ENCODE measurements at regions not wholly inside any gene's neighbourhood (a gene's known extent, or its start where the extent isn't known, plus 50 kb on each side); places are given as distances from the start of the nearest gene placed in this dataset.

- TF ChIP-seq ZFX (IDR thresholded peaks at IDR 0.05) (no peak), CTCF (conservative IDR thresholded peaks at IDR 0.05) (no peak)
- no peak overlapping the region for H3K27ac ChIP-seq
Measured at GRCh38 chr6:56802584-56802983, 152.3 kb upstream of the BEND6 start.

GRCh38 chr6:56799989-56800388 is 154.9 kb upstream of the BEND6 start:
- H3K27ac ChIP-seq: no peak overlapping the region
- no peak for TF ChIP-seq CTCF (conservative IDR thresholded peaks at IDR 0.05)
- TF ChIP-seq ZFX (IDR thresholded peaks at IDR 0.05): no peak

- TF ChIP-seq ZFX (IDR thresholded peaks at IDR 0.05): no peak
- TF ChIP-seq CTCF (conservative IDR thresholded peaks at IDR 0.05): no peak
- no peak overlapping the region for H3K27ac ChIP-seq
Measured at GRCh38 chr6:56798163-56798562, 155.5 kb upstream of the DST start.

GRCh38 chr6:56796196-56796532 is 153.5 kb upstream of the DST start:
- no peak overlapping the region for H3K27ac ChIP-seq

GRCh38 chr6:56795466-56796195 is 152.9 kb upstream of the DST start:
- H3K27ac ChIP-seq: no peak overlapping the region
- TF ChIP-seq ZFX (IDR thresholded peaks at IDR 0.05) (no peak), CTCF (conservative IDR thresholded peaks at IDR 0.05) (no peak)

More at GRCh38 chr6:56796196-56796532, 153.5 kb upstream of the DST start:
- TF ChIP-seq CTCF (conservative IDR thresholded peaks at IDR 0.05) (no peak), ZFX (IDR thresholded peaks at IDR 0.05) (no peak)

GRCh38 chr6:56794421-56794820 is 151.7 kb upstream of the DST start:
- TF ChIP-seq CTCF (conservative IDR thresholded peaks at IDR 0.05): no peak
- no peak for TF ChIP-seq ZFX (IDR thresholded peaks at IDR 0.05)
- no peak overlapping the region for H3K27ac ChIP-seq

- TF ChIP-seq ZFX (IDR thresholded peaks at IDR 0.05) (no peak), CTCF (conservative IDR thresholded peaks at IDR 0.05) (no peak)
- H3K27ac ChIP-seq: no peak overlapping the region
Measured at GRCh38 chr6:56793938-56794337, 151.2 kb upstream of the DST start.
